ENCODE measurements at regions not wholly inside any gene's neighbourhood (a gene's known extent, or its start where the extent isn't known, plus 50 kb on each side); places are given as distances from the start of the nearest gene placed in this dataset.

DNA sequence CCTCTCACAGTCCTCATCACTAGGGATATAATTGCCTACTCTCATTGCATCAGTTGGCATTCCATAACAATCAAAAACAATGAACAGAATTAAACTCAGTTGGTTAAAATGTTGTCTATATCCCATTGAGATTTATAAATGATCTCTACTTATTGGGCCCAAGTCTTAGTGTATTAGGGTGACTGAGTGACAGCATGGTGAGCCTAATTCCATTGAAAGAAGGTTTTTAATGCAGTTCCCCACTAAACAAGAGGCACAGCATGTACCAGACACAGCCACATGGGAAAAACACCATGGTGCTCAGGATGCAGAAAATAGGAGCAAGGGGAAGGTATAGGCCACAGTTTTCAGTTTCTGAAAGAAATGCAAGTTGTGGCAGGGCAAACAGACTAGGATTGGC, 208.4 kb downstream of the RFC3 start:
- no peak for ATAC-seq
- no peak overlapping the region for H3K27ac ChIP-seq
- no peaks in the 10 kb centered on the region for H3K27me3 ChIP-seq
- no peaks in the 10 kb centered on the region for H3K36me3 ChIP-seq
- TF ChIP-seq, protein P1, sequence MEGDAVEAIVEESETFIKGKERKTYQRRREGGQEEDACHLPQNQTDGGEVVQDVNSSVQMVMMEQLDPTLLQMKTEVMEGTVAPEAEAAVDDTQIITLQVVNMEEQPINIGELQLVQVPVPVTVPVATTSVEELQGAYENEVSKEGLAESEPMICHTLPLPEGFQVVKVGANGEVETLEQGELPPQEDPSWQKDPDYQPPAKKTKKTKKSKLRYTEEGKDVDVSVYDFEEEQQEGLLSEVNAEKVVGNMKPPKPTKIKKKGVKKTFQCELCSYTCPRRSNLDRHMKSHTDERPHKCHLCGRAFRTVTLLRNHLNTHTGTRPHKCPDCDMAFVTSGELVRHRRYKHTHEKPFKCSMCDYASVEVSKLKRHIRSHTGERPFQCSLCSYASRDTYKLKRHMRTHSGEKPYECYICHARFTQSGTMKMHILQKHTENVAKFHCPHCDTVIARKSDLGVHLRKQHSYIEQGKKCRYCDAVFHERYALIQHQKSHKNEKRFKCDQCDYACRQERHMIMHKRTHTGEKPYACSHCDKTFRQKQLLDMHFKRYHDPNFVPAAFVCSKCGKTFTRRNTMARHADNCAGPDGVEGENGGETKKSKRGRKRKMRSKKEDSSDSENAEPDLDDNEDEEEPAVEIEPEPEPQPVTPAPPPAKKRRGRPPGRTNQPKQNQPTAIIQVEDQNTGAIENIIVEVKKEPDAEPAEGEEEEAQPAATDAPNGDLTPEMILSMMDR (IDR thresholded peaks at IDR 0.05): no peak
- TF ChIP-seq EP300 (IDR thresholded peaks at IDR 0.05) (no peak), POLR2A (IDR thresholded peaks at IDR 0.05) (no peak), POLR2AphosphoS5 (IDR thresholded peaks at IDR 0.05) (no peak)
- peaks cover 0 to 11% (median 0%) of the 10 kb centered on the region in 3 donors for H3K9me3 ChIP-seq
- no peaks in the 10 kb centered on the region for H3K4me1 ChIP-seq
- no peak overlapping the region for H3K4me3 ChIP-seq

- H3K9me3 ChIP-seq: no peaks in the 10 kb centered on the region
- no peak for ATAC-seq
- whole genome bisulfite sequencing, 2 donors (ENCODE audit: low coverage in 1 of 2): 84 to 85% methylated on average over 4 of the region's 5 CpGs
These were observed 210.8 kb downstream of the RFC3 start for GRCh38 chr13:34028496-34029442.

DNA sequence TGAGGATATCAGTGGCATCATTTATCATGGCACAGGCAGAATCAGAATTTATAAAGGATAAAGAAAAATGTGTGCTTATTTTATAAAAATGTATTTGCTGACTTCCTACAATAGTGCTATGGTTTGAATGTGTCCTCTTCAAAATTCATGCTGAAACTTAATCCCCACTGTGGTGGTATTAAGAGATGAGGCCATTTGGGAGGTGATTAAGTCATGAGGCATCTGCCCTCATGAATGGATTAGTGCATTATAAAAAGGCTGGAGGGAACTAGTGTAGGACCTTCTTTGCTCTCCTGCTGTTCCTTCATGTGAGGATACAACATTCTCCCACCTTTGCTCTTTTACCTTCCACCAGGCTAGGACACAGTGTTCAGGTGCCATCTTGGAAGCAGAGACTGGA, 212.8 kb downstream of the RFC3 start:
- H3K27me3 ChIP-seq: no peaks in the 10 kb centered on the region
- no peak overlapping the region for H3K4me3 ChIP-seq
- H3K9me3 ChIP-seq: peaks cover 0 to 13% (median 0%) of the 10 kb centered on the region in 3 donors
- no peak overlapping the region for H3K27ac ChIP-seq
- no peaks in the 10 kb centered on the region for H3K4me1 ChIP-seq
- ATAC-seq: no peak
- no peaks in the 10 kb centered on the region for H3K36me3 ChIP-seq
- TF ChIP-seq, protein P1 (IDR thresholded peaks at IDR 0.05): no peak
- TF ChIP-seq POLR2AphosphoS5 (IDR thresholded peaks at IDR 0.05) (no peak), POLR2A (IDR thresholded peaks at IDR 0.05) (no peak), EP300 (IDR thresholded peaks at IDR 0.05) (no peak)

More at GRCh38 chr13:34028496-34029442, 210.8 kb downstream of the RFC3 start:
- TF ChIP-seq EP300 (IDR thresholded peaks at IDR 0.05) (no peak), POLR2AphosphoS5 (IDR thresholded peaks at IDR 0.05) (no peak), POLR2A (IDR thresholded peaks at IDR 0.05) (no peak)
- TF ChIP-seq, protein P1 (IDR thresholded peaks at IDR 0.05): no peak
- Histone ChIP-seq H3K27ac (no peak overlapping the region), H3K4me1 (no peaks in the 10 kb centered on the region), H3K36me3 (no peaks in the 10 kb centered on the region), H3K4me3 (no peak overlapping the region), H3K27me3 (no peaks in the 10 kb centered on the region)

GRCh38 chr13:34031610-34032009, 213.7 kb downstream of the RFC3 start:
- Histone ChIP-seq H3K4me3 (no peak overlapping the region), H3K27me3 (no peaks in the 10 kb centered on the region), H3K4me1 (no peaks in the 10 kb centered on the region), H3K9me3 (peaks cover 0 to 13% (median 0%) of the 10 kb centered on the region in 3 donors), H3K36me3 (no peaks in the 10 kb centered on the region), H3K27ac (no peak overlapping the region)
- TF ChIP-seq, protein P1 (IDR thresholded peaks at IDR 0.05): no peak
- TF ChIP-seq EP300 (IDR thresholded peaks at IDR 0.05) (no peak), POLR2A (IDR thresholded peaks at IDR 0.05) (no peak), POLR2AphosphoS5 (IDR thresholded peaks at IDR 0.05) (no peak)
- ATAC-seq: no peak
- WGBS, 2 donors (ENCODE audit: low coverage in 1 of 2): 52 to 58% methylated on average over 3 to 4 of the region's 4 CpGs

GRCh38 chr13:34034411-34034810, 216.5 kb downstream of the RFC3 start:
- Histone ChIP-seq H3K4me1 (no peaks in the 10 kb centered on the region), H3K27me3 (no peaks in the 10 kb centered on the region), H3K9me3 (peaks cover 0 to 13% (median 0%) of the 10 kb centered on the region in 3 donors), H3K36me3 (no peaks in the 10 kb centered on the region), H3K4me3 (no peak overlapping the region), H3K27ac (no peak overlapping the region)
- TF ChIP-seq, protein P1 (IDR thresholded peaks at IDR 0.05): no peak
- no peak for TF ChIP-seq POLR2A (IDR thresholded peaks at IDR 0.05)
- 92 to 93% methylated on average over 5 of the region's 5 CpGs for WGBS, 2 donors (ENCODE audit: low coverage in 1 of 2)
- no peak for ATAC-seq

Data from gastroesophageal sphincter (tissue), 4 donors.